GM19324 (cell line): ENCODE measurements at regions not wholly inside any gene's neighbourhood (a gene's known extent, or its start where the extent isn't known, plus 50 kb on each side); places are given as distances from the start of the nearest gene placed in this dataset.
"Not testable (repeated sequence)": the region's sequence is repeated elsewhere in the genome, so short reads cannot be mapped to it uniquely, and the experiment has no call there.

Source experiments
- ATAC-seq: cut with Tn5 transposase; IDR thresholded peaks from one replicate; pipeline ENCODE4 v1.9.1; 2021; ENCODE audit warnings: mild to moderate bottlenecking, moderate library complexity; ENCODE audit not compliant: unreplicated experiment, low FRiP score

- no peak for ATAC-seq
Observed at GRCh38 chr6:17013701-17014100, 88.1 kb upstream of the STMND1 start.

DNA sequence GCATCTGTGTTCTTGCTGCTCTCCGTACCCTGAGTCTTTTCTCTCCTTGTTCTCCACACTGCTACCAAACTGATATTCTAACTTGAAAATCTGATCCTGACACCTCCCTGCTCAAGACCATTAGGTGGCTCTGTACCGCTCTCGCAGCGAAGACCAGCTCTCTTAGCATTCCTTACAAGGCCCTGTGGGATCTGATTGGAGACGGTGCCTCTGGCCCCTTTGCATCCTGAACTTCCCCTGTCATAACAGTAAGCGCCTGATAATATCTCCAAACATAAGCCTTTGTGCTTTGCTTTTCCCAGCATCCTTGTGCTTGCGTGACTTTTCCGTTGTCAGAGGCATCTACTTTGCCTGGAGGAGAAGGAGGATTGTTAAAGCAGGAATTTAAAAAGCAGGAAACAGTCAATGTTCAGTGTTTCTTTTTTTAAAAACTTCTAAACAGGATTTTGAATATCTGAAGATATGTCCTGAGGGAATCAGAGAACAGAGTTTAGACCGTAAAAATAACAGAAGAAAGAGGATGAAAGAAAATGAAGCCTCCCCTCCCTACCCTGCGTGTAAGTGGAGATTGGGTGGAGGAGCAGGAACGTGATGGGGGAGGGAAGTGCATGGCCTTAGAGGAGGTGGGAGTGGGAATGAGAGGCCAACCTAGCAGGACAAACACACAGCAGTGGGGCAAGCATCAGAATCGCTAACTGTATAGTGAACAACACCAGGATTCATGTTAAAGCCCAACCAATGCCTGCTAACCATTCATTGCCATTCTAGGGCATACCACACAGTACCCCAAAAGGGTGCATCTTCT is 89.2 kb upstream of the STMND1 start:
- ATAC-seq, result no peak

- ATAC-seq, result no peak
Observed at GRCh38 chr6:17011985-17012384, 89.9 kb upstream of the STMND1 start.

GRCh38 chr6:17007749-17008148 is 94.1 kb upstream of the STMND1 start:
- ATAC-seq, result no peak

GRCh38 chr6:17006543-17006942 is 95.3 kb upstream of the STMND1 start:
- ATAC-seq, result no peak

DNA sequence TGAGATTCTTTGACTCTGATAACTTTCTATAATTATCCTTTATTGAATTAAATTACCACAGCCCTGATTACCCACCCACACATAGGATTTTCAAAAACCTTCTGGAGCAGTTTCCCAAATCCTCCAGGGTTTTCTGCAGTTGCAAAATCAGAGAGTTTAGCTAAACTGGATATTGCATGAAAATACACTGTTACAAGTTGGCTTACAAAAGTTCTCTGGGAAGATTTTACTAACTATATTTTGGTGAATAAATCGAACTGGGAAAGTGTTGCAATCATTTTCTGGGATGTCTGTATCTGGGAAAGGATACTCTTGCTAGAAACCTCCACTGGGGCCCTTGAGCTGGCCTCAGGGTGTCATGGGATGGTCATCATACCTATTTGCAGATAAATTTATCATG is 97.6 kb upstream of the STMND1 start:
- ATAC-seq, result no peak

DNA sequence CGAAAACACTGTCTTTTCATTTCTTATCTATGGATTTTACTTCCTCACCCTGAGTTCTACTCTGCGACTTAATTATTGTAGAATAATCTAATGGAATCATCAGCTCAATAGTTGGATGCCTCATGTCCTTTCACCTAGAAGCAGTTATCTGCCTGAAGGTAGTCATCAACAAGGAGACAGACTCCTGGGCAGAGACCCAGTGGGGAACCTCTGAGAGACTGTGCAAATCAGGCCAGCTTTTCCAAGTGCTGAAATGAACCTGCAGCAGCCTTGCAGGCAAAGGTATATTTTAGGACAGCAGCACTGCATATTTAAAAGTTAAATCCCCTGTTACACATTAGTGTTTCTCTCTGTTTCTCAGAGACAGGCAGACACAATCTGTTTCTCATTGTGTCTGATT is 99.7 kb upstream of the STMND1 start:
- ATAC-seq, result no peak

- ATAC-seq, result no peak
Observed at GRCh38 chr6:17001188-17001587, 100.7 kb upstream of the STMND1 start.

DNA sequence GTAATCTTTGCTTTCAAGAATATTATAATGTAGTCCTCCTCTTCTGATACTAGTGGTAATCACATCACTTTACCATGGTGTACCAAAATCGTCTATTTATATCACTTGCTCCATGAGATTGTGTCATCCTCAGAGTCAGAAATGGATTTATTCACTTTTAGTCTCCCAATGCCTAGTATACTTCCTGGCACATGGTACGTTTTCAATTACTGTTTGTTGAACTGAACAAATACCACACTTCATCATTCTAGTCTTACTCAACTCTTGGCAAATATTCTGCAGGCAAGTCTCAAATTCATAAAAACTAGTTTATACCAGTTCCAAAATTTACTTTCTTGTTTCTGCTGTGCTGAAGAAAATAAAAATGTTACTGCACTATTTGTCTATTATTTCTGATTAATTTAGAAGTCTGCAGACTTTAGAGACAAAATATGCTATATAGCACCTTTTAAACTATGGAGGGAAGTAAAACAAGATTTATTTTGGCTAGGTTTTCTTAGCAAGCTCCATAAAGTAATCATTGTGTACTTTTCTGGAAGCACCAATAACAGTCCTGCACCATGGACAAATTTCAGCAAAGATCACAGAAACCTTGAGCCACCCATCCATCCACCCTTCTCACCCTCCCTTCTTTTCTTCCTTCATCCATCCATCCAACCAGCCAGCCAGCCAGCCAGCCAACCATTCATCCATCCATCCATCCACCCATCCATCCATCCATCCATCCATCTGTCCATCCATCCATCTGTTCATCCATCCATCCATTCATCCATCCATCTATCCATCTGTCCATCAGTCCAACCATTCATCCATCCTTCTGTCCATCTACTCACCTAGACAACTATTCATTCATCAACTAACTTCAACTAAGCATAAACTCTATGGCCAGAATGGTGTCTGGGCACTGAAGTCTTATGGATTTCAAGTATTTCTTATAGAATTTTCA is 102.1 kb upstream of the STMND1 start:
- ATAC-seq, result no peak

- no peak for ATAC-seq
Observed at GRCh38 chr6:16998461-16998860, 103.4 kb upstream of the STMND1 start.

GRCh38 chr6:16995511-16996250 is 106.2 kb upstream of the STMND1 start:
- ATAC-seq, result no peak

GRCh38 chr6:16993396-16993795 is 108.5 kb upstream of the STMND1 start:
- ATAC-seq, result no peak

DNA sequence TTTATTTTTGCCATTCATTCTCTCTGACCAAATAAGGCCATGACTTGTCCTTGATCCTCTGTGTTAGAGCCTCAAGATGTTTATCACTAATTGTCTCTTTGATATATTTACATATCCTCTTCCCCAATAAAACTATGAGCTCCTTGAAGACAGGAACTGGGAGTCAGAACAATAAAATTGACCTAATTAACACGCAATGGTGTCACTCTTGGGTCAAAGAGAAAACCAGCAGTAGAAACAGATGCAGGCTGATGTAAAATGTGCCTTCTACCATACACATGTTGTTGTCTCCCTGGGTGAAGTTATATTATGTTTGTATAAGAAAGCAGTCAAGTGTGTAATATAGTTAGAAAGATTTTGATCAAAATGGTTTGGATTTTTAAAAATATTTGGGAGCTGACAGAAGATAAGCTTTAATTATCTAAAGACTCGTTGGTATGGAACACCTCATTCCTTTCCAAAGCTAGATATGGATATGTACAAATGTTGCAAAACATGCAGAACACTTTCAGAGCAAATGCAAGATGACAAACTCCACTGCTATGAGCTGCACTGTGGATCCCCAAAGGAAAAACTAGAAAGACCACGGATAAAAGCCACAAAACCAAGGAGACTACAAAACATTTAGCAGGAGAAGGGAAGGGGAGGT is 109.7 kb upstream of the STMND1 start:
- ATAC-seq, result no peak

DNA sequence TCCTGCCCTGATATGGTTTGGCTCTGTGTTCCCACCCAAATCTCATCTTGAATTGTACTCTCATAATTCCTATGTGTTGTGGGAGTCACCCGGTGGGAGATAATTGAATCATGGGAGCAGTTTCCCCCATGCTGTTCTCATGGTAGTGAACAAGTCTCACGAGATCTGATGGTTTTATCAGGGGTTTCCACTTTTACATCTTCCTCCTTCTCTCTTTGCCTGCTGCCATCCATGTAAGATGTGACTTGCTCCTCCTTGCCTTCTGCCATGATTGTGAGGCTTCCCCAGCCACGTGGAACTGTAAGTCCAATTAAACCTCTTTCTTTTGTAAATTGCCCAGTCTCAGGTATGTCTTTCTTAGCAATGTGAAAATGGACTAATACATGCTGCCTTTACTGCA is 111.9 kb upstream of the STMND1 start:
- not testable (repeated sequence) for ATAC-seq

GRCh38 chr6:16989382-16989781 is 112.5 kb upstream of the STMND1 start:
- ATAC-seq, result no peak

DNA sequence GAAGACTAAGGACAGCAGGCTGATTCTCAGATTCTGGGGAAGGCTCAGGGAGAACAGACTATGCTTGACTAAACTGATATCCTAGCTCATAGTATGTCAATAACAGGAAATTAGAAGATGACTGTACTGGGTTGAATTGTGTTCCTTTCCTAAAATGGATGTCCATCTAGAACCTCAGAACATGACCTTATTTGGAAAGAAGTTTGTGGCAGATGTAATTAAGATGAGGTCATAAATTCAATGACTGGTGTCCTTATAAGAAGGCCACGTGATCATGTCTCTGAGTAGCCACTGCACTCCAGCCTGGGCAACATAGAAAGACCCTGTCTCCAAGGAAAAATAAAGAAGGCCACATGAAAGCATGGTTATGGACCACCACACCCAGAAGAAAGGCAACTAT is 113.9 kb upstream of the STMND1 start:
- no peak for ATAC-seq

DNA sequence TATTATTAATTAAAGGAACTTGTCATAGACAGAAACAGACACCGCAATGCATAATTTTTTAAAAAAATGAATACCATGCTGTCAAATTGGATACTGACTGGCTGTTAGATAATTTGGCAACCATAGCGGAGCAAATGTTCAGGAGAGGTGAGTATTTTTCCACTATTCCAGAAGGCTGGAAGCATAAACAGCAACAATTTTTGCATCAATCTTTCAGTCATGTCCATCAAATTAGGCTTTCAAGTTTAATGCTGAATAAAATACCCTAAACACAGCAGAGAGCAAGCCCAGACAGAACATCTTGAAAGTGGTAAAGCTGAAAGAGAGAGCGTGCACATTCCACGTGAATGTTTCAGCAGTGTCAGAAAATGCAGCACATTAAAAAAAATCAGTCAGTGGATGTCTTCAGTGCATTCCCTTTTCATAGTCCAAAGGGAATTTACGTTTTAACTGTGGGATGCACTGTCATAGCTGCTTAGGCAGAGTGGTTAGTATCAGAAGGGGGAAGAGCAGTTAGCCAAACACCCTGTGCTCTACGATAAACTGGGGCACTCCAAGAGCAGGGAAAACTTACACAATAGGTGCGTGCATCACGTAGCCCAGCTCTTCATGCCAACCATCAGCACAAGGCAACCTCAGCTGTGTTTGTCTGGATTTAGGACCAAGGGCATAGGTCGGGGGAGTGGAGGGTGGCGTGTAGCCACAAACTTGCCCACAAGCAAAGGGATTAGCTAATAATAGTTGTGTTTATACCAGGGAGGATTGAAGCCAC is 116.2 kb upstream of the STMND1 start:
- ATAC-seq, result no peak

- no peak for ATAC-seq
Observed at GRCh38 chr6:16982807-16983206, 119.0 kb upstream of the STMND1 start.

DNA sequence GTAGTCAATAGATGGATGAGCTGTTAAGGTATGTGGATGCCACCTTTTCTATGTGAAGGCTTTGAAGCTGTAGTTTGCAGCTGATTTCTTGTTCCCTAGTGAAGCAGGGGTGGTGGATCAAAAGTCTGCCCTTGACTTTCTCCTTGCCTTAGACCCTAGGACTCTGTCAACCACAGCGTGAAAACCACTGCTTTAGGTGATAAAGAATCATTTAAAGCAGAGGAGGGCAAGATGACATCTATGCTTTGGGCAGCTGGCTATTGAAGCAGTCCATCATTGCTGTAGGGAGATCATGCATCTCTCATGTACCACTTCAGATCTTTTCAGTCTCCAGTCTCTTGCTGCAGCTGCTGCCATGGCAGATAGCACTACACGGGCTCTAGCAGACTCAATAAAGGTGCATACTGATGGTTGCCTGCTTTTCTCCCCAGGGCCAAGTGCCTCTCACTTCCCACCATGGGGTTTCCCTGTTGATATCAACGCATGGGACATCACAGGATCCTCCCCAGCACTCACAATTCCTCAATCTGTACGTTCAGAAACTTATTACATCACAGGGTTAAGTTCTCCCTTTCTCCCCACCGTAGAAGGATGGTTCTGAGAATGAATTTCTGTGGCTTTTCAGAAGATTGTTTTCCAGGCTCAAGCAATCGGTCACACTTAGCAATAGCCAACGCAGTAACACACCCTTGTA is 122.0 kb upstream of the STMND1 start:
- ATAC-seq, result no peak
